ENCODE measurements at regions not wholly inside any gene's neighbourhood (a gene's known extent, or its start where the extent isn't known, plus 50 kb on each side); places are given as distances from the start of the nearest gene placed in this dataset.

GRCh38 chr7:52249741-52250140 lies 785.7 kb upstream of the POM121L12 start:
- no peak overlapping the region for H3K27ac ChIP-seq
- intact Hi-C loops (cut with DNase I; ENCODE audit: low total_unique reads): no loop called here
- no peaks in the 10 kb centered on the region for H3K9me3 ChIP-seq
- no peaks in the 10 kb centered on the region for H3K36me3 ChIP-seq (ENCODE audit: low read depth, missing control alignments)
- no peaks in the 10 kb centered on the region for H3K4me1 ChIP-seq
- TF ChIP-seq POLR2A (IDR thresholded peaks at IDR 0.05) (no peak), CTCF (IDR thresholded peaks at IDR 0.05) (no peak)
- no peaks in the 10 kb centered on the region for H3K27me3 ChIP-seq
- WGBS, 2 donors: 76 to 77% methylated on average over 6 of the region's 6 CpGs
- no peak overlapping the region for H3K4me3 ChIP-seq
- DNase-seq: no peak

GRCh38 chr7:52247518-52247917 lies 787.9 kb upstream of the POM121L12 start:
- Histone ChIP-seq H3K36me3 (ENCODE audit: low read depth, missing control alignments) (no peaks in the 10 kb centered on the region), H3K27ac (no peak overlapping the region), H3K9me3 (no peaks in the 10 kb centered on the region), H3K27me3 (no peaks in the 10 kb centered on the region), H3K4me3 (no peak overlapping the region), H3K4me1 (no peaks in the 10 kb centered on the region)
- intact Hi-C loops (cut with DNase I; ENCODE audit: low total_unique reads): no loop called here
- TF ChIP-seq CTCF (IDR thresholded peaks at IDR 0.05): no peak
- no peak for TF ChIP-seq POLR2A (IDR thresholded peaks at IDR 0.05)
- DNase-seq: no peak
- 82 to 88% methylated on average over 4 of the region's 4 CpGs for WGBS, 2 donors

GRCh38 chr7:52243685-52244084 lies 791.7 kb upstream of the POM121L12 start:
- TF ChIP-seq CTCF (IDR thresholded peaks at IDR 0.05): no peak
- TF ChIP-seq POLR2A (IDR thresholded peaks at IDR 0.05): no peak
- 50 to 85% methylated on average over 3 of the region's 3 CpGs for WGBS, 2 donors
- intact Hi-C loops (cut with DNase I; ENCODE audit: low total_unique reads): no loop called here
- Histone ChIP-seq H3K9me3 (no peaks in the 10 kb centered on the region), H3K4me1 (no peaks in the 10 kb centered on the region), H3K27ac (no peak overlapping the region), H3K27me3 (no peaks in the 10 kb centered on the region), H3K4me3 (no peak overlapping the region), H3K36me3 (ENCODE audit: low read depth, missing control alignments) (no peaks in the 10 kb centered on the region)
- DNase-seq: no peak

- H3K4me1 ChIP-seq: no peaks in the 10 kb centered on the region
- no peak for TF ChIP-seq CTCF (IDR thresholded peaks at IDR 0.05)
- no peak for TF ChIP-seq POLR2A (IDR thresholded peaks at IDR 0.05)
- intact Hi-C loops (cut with DNase I; ENCODE audit: low total_unique reads): no loop called here
- no peak overlapping the region for H3K27ac ChIP-seq
- 86 to 92% methylated on average over 2 of the region's 2 CpGs for WGBS, 2 donors
- no peak overlapping the region for H3K4me3 ChIP-seq
- H3K9me3 ChIP-seq: no peaks in the 10 kb centered on the region
- H3K36me3 ChIP-seq (ENCODE audit: low read depth, missing control alignments): no peaks in the 10 kb centered on the region
- H3K27me3 ChIP-seq: no peaks in the 10 kb centered on the region
- DNase-seq: no peak
Measured at GRCh38 chr7:52233248-52233647, 802.2 kb upstream of the POM121L12 start.

GRCh38 chr7:52211930-52212329 lies 823.5 kb upstream of the POM121L12 start:
- Histone ChIP-seq H3K9me3 (no peaks in the 10 kb centered on the region), H3K4me3 (no peak overlapping the region), H3K27ac (no peak overlapping the region), H3K4me1 (peaks cover 4% of the 10 kb centered on the region), H3K27me3 (no peaks in the 10 kb centered on the region), H3K36me3 (ENCODE audit: low read depth, missing control alignments) (no peaks in the 10 kb centered on the region)
- no peak for DNase-seq
- TF ChIP-seq POLR2A (IDR thresholded peaks at IDR 0.05): no peak
- TF ChIP-seq CTCF (IDR thresholded peaks at IDR 0.05): no peak
- 83 to 85% methylated on average over 2 to 3 of the region's 3 CpGs for WGBS, 2 donors
- intact Hi-C loops (cut with DNase I; ENCODE audit: low total_unique reads): no loop called here

All from testis (tissue), 2 donors.